Osteocyte (in vitro differentiated cells): ENCODE measurements at regions not wholly inside any gene's neighbourhood (a gene's known extent, or its start where the extent isn't known, plus 50 kb on each side); places are given as distances from the start of the nearest gene placed in this dataset.
A peak's percentile ranks its signal among the peaks of the same experiment; 100 is the strongest.

Experiments used
- DNase-seq: peaks from one replicate; pipeline ENCODE4 v3.0.0; 2021; ENCODE audit warnings: mixed read lengths; ENCODE audit not compliant: unreplicated experiment; ENCODE audit errors: extremely low spot score
- H3K27ac Mint-ChIP-seq: one replicate; pipeline ENCODE4 v1.8.0; 2021; ENCODE audit warnings: mild to moderate bottlenecking, mixed read lengths; ENCODE audit not compliant: unreplicated experiment
- H3K27me3 Mint-ChIP-seq: one replicate; pipeline ENCODE4 v1.8.0; 2021; ENCODE audit warnings: mixed read lengths; ENCODE audit not compliant: unreplicated experiment
- H3K36me3 Mint-ChIP-seq: one replicate; pipeline ENCODE4 v1.8.0; 2021; ENCODE audit warnings: mixed read lengths; ENCODE audit not compliant: unreplicated experiment
- H3K4me1 Mint-ChIP-seq: one replicate; pipeline ENCODE4 v1.8.0; 2021; ENCODE audit warnings: mixed read lengths; ENCODE audit not compliant: unreplicated experiment
- H3K4me3 Mint-ChIP-seq: one replicate; pipeline ENCODE4 v1.8.0; 2021; ENCODE audit warnings: mild to moderate bottlenecking, moderate library complexity, mixed read lengths; ENCODE audit not compliant: unreplicated experiment
- H3K9me3 Mint-ChIP-seq: one replicate; pipeline ENCODE4 v1.8.0; 2021; ENCODE audit warnings: mixed read lengths; ENCODE audit not compliant: unreplicated experiment
- CTCF ChIP-seq: fragments of 200-600 bp; sonication (generic); IDR thresholded peaks from 2 replicates; pipeline ENCODE4 v1.5.0; 2021; ENCODE audit warnings: antibody characterized with exemption, mild to moderate bottlenecking, moderate library complexity

DNA sequence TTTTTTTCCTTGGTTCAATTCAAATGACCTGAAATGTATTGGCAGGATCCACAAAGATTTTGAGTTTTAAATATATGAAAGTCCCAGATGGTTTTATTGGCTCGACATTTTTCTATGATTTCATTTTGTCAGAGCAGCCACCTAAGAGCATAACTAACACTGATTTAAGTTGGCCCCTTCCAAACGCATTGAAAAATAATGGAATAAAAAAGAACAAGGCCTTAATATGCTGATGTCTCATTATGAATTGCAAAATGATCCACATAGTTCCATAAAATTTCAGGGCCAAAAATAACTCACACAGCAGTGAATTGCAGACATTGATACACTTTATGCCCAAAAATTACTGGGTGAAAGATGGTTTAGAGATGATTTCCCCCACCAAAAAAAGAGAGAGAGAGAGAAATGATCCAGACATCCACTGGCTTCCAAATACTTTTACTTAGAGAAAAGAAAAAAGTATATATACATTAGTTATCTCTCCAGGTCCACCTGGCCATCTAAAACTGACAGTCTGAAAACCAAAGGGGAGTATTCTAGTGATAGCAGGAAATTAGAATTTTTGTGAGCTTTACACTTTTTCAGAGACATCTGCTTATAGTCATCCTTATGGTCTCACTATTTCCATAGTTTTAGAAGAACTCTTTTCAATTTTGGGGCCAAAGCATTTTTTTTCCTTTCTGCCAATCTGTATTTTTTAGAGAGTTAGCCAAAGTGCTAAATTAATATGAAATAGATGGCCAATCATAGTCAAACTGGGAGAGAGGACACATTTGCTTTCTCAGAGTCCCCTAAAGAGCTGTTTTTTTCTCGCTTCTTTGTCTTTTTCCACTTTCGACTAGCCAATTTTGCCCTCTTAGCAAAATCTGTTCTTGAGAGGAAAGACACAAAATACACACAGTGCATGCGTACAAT is 213.5 kb upstream of the RND3 start:
- Mint-ChIP-seq H3K27me3 (no peaks in the 10 kb centered on the region), H3K36me3 (no peaks in the 10 kb centered on the region), H3K4me1 (peaks cover 46% of the 10 kb centered on the region), H3K27ac (no peak overlapping the region), H3K9me3 (no peaks in the 10 kb centered on the region), H3K4me3 (no peak overlapping the region)
- DNase-seq, result no peak
- TF ChIP-seq CTCF, result no peak

DNA sequence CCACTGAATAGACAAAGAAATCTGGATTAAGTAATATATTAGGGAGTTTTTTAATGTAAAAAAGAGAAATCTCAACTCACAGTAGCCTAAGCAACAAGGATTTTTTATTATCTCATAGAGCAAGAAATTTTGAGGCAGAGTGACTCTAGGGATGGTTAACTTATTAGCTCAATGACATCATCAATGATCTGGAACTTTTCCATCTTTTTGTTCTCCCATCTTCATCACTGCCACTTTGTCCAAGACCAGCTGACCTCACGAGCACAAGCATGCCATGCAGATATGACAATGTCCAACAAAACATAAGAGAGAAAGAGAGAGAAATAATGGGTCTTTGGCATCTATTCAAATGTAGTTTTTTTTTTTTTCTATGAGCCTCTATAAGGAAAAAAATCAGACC is 211.8 kb upstream of the RND3 start:
- Mint-ChIP-seq H3K27ac (no peak overlapping the region), H3K36me3 (no peaks in the 10 kb centered on the region), H3K9me3 (no peaks in the 10 kb centered on the region), H3K4me3 (no peak overlapping the region), H3K27me3 (no peaks in the 10 kb centered on the region), H3K4me1 (peaks cover 35% of the 10 kb centered on the region)
- no peak for DNase-seq
- no peak for TF ChIP-seq CTCF

- H3K27ac Mint-ChIP-seq, result peak overlapping the region; percentile 84
- peaks cover 35% of the 10 kb centered on the region for H3K4me1 Mint-ChIP-seq
- no peak for DNase-seq
- no peaks in the 10 kb centered on the region for H3K9me3 Mint-ChIP-seq
- H3K27me3 Mint-ChIP-seq, result no peaks in the 10 kb centered on the region
- H3K36me3 Mint-ChIP-seq, result no peaks in the 10 kb centered on the region
- TF ChIP-seq CTCF, result no peak
- H3K4me3 Mint-ChIP-seq, result no peak overlapping the region
Observed at GRCh38 chr2:150698016-150698661, 210.7 kb upstream of the RND3 start.

- Mint-ChIP-seq H3K27me3 (no peaks in the 10 kb centered on the region), H3K4me3 (no peak overlapping the region), H3K9me3 (no peaks in the 10 kb centered on the region), H3K27ac (peak overlapping the region; percentile 84), H3K36me3 (no peaks in the 10 kb centered on the region), H3K4me1 (peaks cover 32% of the 10 kb centered on the region)
- TF ChIP-seq CTCF, result no peak
- no peak for DNase-seq
Observed at GRCh38 chr2:150697596-150697995, 210.1 kb upstream of the RND3 start.

- no peaks in the 10 kb centered on the region for H3K9me3 Mint-ChIP-seq
- DNase-seq, result no peak
- no peak overlapping the region for H3K27ac Mint-ChIP-seq
- H3K4me3 Mint-ChIP-seq, result no peak overlapping the region
- H3K4me1 Mint-ChIP-seq, result peaks cover 23% of the 10 kb centered on the region
- no peaks in the 10 kb centered on the region for H3K36me3 Mint-ChIP-seq
- no peak for TF ChIP-seq CTCF
- H3K27me3 Mint-ChIP-seq, result no peaks in the 10 kb centered on the region
Observed at GRCh38 chr2:150695451-150696135, 208.1 kb upstream of the RND3 start.
